Left lung (tissue), 4 donors: ENCODE measurements at regions not wholly inside any gene's neighbourhood (a gene's known extent, or its start where the extent isn't known, plus 50 kb on each side); places are given as distances from the start of the nearest gene placed in this dataset.

ENCODE experiments used
- ATAC-seq: fragments of 200-7000 bp; cut with Tn5 transposase; one replicate; pipeline ENCODE4 v1.9.1; 2020; ENCODE audit warnings: moderate library complexity
- DNase-seq, 4 donors: peaks; one replicate each; pipeline ENCODE4 v3.0.0-alpha.2; 2013 to 2020
- H3K27ac ChIP-seq, 2 donors: fragments of 200-600 bp; sonication (generic) in 1 of 2; one replicate each; pipeline versions ENCODE4 v1.5.0 to v1.8.0; 2020 to 2021
- H3K27me3 ChIP-seq, 2 donors: fragments of 200-600 bp; sonication (generic) in 1 of 2; one replicate each; pipeline versions ENCODE4 v1.5.0 to v1.8.0; 2020 to 2021
- H3K36me3 ChIP-seq, 2 donors: fragments of 200-600 bp; sonication (generic) in 1 of 2; one replicate each; pipeline versions ENCODE4 v1.5.0 to v1.8.0; 2020 to 2021
- H3K4me1 ChIP-seq, 2 donors: fragments of 200-600 bp; one replicate each; pipeline ENCODE4 v1.8.0; 2021
- H3K4me3 ChIP-seq, 2 donors: fragments of 200-600 bp; sonication (generic) in 1 of 2; one replicate each; pipeline versions ENCODE4 v1.5.0 to v1.8.0; 2020 to 2021; ENCODE audit warnings: mild to moderate bottlenecking in 1 of 2
- H3K9me3 ChIP-seq, 2 donors: fragments of 200-600 bp; sonication (generic) in 1 of 2; one replicate each; pipeline versions ENCODE4 v1.5.0 to v1.8.0; 2020 to 2021
- CTCF ChIP-seq, 2 donors: fragments of 200-600 bp; sonication (generic) in 1 of 2; IDR thresholded peaks; one replicate each; pipeline versions ENCODE4 v1.5.0 to v1.8.0; 2021; ENCODE audit warnings: antibody characterized with exemption in 2 of 2
- intact Hi-C, 2 donors: fragments of 100-400 bp; cut with DNase I; formaldehyde crosslinking; loops; one replicate each; pipeline versions ENCODE4 v1.11.2 to v1.14.2; 2022
- donor health status: DM: no; HTN: yes; CAD: no.
- donor health status: DM: no; HTN: no; CAD: no.

DNA sequence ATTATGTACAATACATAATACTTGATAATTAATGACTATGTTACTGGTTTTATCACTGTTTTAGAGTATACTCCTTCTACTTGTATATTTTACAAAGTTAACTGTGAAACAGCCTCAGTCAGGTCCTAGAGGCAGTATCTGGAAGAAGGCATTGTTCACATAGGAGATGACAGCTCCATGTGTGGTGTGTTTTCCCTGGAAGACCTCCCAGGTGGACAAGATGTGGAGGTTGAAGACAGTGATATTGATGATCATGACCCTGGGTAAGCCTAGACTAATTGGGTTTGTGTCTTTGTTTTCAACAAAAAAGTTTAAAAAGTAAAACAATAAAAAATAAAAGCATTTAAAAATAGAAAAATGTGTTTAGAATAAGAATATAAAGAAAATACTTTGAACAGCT, 96.4 kb downstream of the TRIB2 start:
- no peaks in the 10 kb centered on the region for H3K9me3 ChIP-seq

DNA sequence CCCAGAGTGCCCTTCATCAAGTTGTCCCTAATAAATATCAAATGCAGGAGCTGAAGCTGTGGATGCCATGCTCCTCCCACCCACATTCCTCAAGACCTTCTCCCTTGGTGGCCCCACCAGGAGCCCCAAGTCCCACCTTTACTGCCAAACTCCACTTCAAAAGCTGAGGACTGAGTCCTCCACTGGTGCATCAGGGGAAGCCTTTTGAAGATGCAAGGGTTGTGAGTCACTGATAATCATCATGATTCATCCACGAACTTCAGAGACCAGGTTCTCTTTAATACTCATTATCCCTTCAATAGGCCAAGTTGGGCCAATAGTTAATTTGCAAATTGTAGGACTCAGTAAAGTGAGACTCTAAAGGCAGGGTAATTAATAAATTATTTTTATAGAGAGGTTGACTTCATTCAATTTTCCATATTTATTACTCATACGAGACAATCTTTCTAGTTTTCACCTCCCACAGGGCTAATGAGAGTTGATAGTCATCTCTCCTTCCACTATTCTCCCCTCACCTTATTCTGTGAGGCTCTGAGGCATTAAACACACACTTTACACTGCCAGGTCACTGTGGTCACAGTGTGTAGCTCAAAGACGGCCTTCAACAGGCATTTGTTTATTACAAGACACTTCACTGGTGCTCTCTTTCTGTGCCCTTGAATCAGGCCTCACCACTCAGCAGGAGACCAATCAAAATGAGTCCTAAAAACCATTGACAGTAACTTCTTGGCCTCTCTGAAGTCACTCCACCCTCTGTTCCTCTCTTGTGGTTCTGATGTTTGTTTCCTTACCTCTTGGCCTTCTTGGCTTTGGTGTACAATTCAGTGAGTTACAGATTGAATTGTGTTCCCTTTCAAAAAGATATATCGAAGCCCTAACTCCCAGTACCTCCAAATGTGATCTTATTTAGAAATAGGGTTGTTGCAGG, 99.9 kb downstream of the TRIB2 start:
- intact Hi-C loops: no loop called here
- Histone ChIP-seq H3K4me1 (peaks cover 7 to 29% of the 10 kb centered on the region in 2 donors), H3K27me3 (no peaks in the 10 kb centered on the region), H3K9me3 (no peaks in the 10 kb centered on the region), H3K36me3 (no peaks in the 10 kb centered on the region), H3K4me3 (no peak overlapping the region), H3K27ac (no peak overlapping the region)
- ATAC-seq (no peak), DNase-seq (no peak)
- no peak for TF ChIP-seq CTCF (IDR thresholded peaks at IDR 0.05)

More for the DNA sequence above, 96.4 kb downstream of the TRIB2 start:
- no peak for ATAC-seq
- no peaks in the 10 kb centered on the region for H3K27me3 ChIP-seq
- TF ChIP-seq CTCF (IDR thresholded peaks at IDR 0.05): no peak
- no peak overlapping the region for H3K4me3 ChIP-seq
- intact Hi-C loops: no loop called here
- H3K27ac ChIP-seq: no peak overlapping the region
- DNase-seq: no peak
- peaks cover 0 to 2% of the 10 kb centered on the region in 2 donors for H3K4me1 ChIP-seq
- H3K36me3 ChIP-seq: no peaks in the 10 kb centered on the region

GRCh38 chr2:12817870-12818269, 101.1 kb downstream of the TRIB2 start:
- ATAC-seq (no peak), DNase-seq (no peak)
- intact Hi-C loops: no loop called here
- Histone ChIP-seq H3K9me3 (no peaks in the 10 kb centered on the region), H3K4me1 (peaks cover 7 to 29% of the 10 kb centered on the region in 2 donors), H3K36me3 (no peaks in the 10 kb centered on the region), H3K27ac (peak overlapping the region; percentile 68 to 81), H3K4me3 (no peak overlapping the region), H3K27me3 (no peaks in the 10 kb centered on the region)
- TF ChIP-seq CTCF (IDR thresholded peaks at IDR 0.05): no peak

GRCh38 chr2:12818416-12819102, 101.8 kb downstream of the TRIB2 start:
- H3K27ac ChIP-seq: peak overlapping the region; percentile 68 to 81
- ATAC-seq (peak; percentile 48), DNase-seq (no peak)
- peaks cover 7 to 29% of the 10 kb centered on the region in 2 donors for H3K4me1 ChIP-seq
- no peaks in the 10 kb centered on the region for H3K36me3 ChIP-seq
- H3K4me3 ChIP-seq: no peak overlapping the region
- TF ChIP-seq CTCF (IDR thresholded peaks at IDR 0.05): no peak
- no peaks in the 10 kb centered on the region for H3K9me3 ChIP-seq
- no peaks in the 10 kb centered on the region for H3K27me3 ChIP-seq
- intact Hi-C loops: no loop called here

GRCh38 chr2:12819103-12819475, 102.4 kb downstream of the TRIB2 start:
- Histone ChIP-seq H3K36me3 (no peaks in the 10 kb centered on the region), H3K27me3 (no peaks in the 10 kb centered on the region), H3K4me1 (peaks cover 7 to 33% of the 10 kb centered on the region in 2 donors), H3K27ac (peak overlapping the region; percentile 68 to 81), H3K9me3 (no peaks in the 10 kb centered on the region), H3K4me3 (no peak overlapping the region)
- ATAC-seq (peak; percentile 80), DNase-seq (peak in 3 of 4 donors; percentile 58 to 92 (median 88))
- intact Hi-C loops: no loop called here
- TF ChIP-seq CTCF (IDR thresholded peaks at IDR 0.05): no peak
